Stimulated activated CD4-positive, alpha-beta T cell treated with anti-CD3 and anti-CD28 coated beads, Interleukin-15, amount 100 ng/mL, for 48 hours (primary cell): ENCODE measurements at regions not wholly inside any gene's neighbourhood (a gene's known extent, or its start where the extent isn't known, plus 50 kb on each side); places are given as distances from the start of the nearest gene placed in this dataset.
"Not testable (repeated sequence)": the region's sequence is repeated elsewhere in the genome, so short reads cannot be mapped to it uniquely, and the experiment has no call there.

ENCODE experiments used
- DNase-seq, 2 donors: peaks; one replicate each; pipeline ENCODE4 v3.0.0-alpha.2; 2020; ENCODE audit warnings: low read depth in 2 of 2

DNA sequence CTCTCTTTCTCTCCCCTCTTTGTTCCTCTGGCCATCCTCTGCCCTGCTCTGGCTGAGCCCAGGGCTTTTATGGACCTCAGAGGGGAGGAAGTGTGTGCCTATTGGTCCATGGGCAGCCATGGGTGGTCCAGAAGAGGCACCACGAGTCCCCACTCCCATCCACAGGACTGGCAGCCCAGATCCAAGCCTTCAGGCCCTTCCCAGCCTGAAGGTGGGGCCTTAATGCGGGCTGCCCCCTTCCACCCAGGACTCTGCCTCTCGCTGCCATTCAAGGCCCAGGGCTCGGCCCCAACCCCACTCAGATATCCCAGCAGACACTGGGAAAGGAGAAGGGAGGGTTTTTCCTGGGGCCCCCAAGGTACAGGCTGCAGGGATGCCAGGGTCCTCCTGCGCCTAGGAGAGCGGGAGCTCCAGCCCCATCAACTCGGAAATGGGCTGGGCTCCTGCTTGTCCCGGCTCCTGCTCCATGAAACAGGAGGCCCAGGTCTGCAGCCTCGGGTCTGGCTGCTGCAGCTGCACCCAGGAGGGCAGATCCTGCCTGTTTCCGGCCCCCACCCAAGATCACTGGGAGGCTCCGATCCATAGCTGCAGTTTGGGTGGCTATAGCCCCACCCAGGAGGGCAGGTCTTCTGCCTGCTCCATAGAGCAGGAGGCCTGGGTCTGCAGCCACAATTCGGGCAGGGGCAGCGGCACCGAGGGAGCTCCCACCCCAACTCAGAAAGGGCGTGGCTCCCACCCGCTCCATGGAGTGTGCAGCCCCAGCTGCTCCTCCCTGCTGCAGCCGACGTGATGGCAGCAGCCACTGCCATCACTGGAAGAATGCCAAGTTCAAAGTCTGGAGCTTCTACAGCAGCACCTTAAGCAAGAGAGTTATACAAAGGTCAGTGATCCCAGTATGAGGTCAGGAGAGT, 116.6 kb upstream of the RBBP8 start:
- no peak for DNase-seq

DNA sequence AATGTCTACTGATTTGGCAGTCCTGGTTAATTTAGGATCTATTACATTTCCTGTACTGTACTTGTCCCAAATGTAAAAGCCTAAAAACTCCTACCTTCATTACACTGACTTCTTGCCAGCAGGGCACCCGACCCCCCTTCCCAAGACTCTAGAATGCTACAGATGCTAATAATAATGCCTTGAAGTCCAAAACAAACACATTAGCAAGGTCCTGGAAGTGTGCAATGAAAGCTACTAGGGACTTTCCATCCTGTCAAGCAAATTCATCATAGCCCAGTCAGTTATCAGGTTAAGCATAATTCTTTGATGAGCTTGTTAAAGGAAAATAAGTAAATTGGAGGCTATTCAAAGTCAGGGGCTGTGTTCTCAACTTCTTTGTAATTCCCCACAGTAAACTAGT, 115.3 kb upstream of the RBBP8 start:
- DNase-seq, result no peak

DNA sequence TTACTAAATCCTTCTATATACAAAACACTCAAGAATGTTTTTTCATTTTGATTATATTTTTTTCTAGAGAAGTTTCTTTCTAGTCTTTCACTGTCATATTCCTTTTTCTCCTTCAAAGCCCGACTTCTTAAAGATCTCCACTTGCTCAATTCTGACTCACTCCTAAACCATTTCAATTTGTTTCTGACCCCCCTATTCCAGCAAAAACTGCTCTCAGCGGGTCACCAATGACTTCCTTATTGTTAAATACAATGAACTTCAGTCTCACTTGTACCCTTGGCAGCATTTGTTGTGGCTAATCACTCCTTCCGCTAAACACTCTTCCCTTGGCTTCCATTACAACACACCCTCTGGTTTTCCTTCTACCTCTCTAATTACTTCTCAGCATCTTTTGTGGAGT, 111.1 kb upstream of the RBBP8 start:
- no peak for DNase-seq

DNA sequence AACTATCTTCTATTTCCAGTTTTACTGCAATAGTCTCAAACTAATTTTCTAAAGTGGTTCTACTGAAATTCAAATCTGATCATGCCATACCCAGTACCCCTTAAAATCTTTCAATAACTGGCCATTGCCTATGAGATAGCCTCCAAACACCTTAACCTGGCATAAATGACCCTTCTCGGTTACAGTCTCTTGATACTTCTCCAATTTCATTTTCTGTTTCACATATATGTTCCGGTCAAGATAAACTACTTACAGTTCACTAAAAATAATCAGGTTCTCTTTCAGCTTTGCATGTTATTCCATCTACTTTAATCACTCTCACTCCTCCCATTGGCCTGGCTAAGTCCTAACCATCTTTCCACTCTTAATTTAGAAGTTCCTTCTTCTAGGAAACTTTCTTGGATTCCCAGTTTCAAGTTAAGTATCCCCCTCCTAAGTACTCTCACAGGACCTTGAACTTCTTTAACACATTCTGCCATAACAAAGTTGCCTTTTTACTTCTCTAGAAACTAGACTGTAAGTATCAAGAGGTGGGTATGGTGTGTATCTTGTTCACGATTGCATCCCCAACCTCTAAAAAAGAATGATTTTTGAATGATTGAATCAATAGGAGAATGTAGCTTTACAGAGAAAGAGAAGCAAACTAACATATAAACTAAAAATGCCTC, 110.2 kb upstream of the RBBP8 start:
- DNase-seq, result no peak

DNA sequence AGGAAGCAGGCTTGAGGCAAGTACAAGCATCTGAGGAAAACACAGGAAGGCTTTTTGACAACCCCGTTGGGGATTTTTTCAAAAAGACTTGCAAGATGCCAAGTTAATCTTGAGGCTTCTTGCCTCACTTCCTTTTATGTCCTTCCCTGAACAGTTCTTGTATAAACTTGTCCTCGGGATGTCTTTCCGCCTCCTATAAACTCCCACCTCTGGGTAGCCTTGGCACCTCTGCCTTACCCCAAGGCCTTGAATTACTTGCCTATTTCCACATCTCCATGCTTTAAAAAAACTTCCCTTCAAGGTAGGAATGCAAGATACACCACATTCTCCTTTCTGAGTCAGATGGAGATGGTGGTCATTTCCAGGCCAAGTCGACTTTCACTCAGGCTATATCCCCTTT, 106.4 kb upstream of the RBBP8 start:
- no peak for DNase-seq

DNA sequence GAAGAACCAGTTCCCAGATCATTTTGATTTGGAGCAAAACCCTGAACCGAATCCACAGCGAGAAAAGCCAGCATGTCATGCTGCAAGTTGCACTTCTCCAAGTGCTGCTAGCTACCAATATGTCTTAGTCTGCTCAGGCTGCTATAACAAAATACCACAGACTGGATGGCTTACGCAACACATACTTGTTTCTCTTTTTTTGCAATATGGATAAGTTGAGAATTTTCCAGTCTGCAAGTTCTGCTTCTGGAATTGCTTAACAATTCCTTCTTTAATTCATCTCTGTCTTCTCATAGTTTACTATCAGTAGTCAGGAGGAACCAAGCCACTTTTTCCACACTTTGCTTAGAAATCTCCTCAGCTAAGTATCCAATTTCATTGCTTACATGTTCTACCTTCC, 105.9 kb upstream of the RBBP8 start:
- no peak for DNase-seq

DNA sequence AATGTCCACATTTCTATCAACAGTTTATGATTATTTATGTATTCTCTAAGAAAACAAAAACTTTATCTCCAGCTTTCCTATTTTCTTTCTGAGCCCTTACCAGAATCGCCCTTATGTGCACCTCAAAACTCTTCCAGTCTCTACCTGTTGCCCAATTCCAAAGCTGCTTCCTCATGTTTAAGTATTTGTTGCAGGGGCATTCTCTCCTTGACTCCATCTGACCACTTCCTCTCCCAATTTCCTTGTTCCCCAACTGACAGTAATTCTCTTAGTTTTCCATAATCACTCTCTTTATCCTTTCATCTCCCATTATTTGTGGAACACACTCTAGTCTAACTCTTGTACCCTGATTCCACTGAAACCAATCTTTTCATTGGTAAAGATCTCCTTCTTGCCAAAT, 105.4 kb upstream of the RBBP8 start:
- no peak for DNase-seq

DNA sequence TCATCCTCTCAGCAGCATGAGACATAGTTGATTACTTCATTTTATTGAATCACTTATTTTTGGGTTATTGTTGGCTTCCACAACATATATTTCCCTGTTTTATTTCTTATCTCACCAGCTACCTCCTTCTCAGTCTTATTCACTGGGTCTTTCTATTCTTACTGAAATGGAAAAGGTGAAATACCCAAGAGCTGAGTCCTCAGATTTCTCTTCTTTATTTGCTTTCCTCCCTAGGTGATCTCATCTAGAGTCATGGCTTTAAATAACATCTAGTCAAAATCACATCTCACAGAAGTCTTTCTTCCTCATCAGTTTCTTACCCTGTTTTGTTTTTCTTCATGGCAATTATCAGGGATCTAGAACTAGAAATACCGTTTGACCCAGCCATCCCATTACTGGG, 105.0 kb upstream of the RBBP8 start:
- DNase-seq, result no peak

DNA sequence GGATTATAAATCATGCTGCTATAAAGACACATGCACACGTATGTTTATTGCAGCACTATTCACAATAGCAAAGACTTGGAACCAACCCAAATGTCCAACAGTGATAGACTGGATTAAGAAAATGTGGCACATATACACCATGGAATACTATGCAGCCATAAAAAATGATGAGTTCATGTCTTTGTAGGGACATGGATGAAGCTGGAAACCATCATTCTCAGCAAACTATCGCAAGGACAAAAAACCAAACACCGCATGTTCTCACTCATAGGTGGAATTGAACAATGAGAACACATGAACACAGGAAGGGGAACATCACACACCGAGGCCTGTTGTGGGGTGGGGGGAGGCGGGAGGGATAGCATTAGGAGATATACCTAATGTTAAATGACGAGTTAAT, 104.5 kb upstream of the RBBP8 start:
- not testable (repeated sequence) for DNase-seq

DNA sequence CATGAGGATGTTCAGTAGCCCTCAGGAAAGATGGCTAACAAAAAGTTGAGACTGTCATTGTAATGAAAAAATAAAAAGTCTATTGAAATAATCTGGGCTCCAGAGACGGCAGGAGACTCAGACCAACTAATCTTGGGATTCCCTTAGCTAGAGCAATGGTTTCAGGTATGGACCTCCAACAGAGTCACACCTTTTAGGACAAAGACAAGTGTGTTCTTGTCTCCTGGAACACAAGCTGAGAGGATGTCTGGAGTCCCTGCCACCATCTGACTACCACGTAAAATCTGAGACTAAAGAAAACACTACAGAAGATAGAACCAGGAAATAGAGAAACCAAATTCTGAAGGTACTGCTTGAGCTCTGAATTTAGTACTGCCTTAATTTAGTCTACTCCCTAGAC, 103.3 kb upstream of the RBBP8 start:
- no peak for DNase-seq

DNA sequence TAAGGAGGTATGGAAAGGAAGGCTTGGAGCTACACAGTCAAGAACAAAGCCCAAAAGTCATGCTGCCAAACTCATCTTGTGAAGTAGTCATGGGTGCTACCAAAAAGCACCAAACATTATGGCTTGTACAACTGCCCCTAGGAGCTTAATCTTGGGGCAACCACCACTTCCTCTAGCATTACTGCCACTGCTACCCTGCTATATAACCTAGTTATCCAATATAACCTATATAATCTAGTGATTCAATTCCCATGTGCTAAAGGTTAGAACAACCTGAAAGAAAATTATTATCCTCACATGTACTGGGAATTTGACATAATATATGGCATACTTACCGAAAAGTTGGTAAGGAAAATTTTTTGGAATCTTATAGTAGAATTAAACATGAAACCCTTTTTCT, 102.6 kb upstream of the RBBP8 start:
- no peak for DNase-seq

DNA sequence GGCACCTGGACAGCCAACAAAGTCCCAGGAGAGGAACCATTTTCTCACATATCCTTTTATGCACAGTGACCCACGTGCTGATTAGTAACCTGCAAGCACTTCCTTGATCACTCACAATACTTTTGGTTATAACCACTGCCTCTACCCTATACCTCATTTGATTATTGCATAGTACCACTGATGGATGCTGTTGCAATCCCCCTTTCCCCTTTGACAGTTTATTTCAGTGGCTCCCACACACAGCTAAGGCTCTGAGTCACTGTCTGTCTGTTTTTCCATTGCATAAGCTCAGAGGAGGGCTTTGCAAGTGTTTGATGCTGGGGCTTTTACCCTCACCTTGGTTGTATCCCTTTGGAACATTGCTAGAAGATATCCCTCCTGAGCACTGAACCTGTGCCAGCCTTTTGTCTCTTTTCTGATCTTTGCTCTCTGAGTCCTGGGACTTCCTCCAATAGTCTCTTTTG, 101.7 kb upstream of the RBBP8 start:
- DNase-seq, result peak in 1 of 2 donors; percentile 3

DNA sequence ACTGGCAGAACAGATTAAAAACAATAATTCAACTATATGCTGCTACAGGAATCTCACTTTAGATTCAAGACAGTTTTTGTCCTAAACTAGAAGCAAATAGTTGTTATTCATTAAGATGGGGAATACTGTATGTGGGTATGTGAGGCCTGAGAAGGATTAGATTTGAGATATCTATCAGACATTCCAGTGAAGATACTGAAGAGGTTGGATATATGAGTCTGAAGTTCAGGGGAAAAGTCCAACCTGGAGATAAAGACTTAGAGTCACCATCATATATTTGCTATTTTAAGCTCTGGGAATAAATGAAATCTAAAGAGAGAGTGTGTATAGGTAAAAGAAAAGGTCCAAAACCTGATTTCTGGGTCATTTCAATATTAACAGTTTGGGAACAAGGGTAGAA, 96.2 kb upstream of the RBBP8 start:
- no peak for DNase-seq

DNA sequence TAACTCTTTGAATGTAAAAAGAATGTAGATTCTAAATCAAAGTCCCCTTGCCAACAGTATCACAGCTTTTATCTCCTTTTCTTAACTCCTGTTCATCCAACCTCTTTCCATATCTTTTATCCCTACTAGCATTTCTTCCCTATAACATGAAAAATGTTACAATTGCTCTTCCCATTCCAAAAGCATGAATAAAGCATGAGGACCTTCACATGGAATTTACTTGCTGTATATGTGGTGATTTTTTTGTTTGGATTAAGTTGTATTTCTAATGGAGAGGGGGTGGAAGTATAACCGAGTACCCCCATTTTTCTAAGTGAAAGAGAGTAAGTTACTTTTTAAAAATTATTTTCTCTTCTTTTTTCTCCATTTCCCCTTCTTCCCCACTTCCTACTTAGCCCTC, 94.9 kb upstream of the RBBP8 start:
- DNase-seq, result no peak

DNA sequence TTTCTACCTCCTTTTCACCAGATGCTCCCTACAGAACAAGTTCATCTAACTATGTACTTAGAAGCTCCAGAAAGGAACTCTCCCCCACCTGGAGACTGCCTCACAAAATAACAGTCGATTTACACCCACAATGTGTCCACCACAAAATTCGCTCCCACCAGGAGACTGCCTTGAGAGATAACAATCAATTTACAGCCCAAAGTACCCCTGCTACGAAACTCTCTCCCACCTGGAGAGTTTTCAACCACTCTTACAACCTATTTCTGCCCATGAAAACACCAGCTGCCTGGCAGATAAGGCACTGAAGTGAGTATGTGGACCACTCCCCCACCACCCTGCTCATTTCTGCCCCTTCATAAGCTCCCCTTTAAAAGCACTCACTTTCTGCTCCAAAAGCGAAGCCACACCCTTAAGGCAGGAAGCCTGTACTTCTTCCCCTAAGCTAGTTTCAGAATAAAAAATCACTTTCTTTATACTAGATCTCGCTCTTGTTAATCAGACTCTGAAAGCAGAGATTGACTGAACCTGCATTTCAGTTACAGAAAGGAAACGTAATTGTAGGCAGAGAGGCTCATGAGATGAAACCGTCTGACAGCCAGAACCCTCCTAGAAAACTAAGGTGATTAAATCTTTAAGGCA, 94.4 kb upstream of the RBBP8 start:
- DNase-seq, result no peak

DNA sequence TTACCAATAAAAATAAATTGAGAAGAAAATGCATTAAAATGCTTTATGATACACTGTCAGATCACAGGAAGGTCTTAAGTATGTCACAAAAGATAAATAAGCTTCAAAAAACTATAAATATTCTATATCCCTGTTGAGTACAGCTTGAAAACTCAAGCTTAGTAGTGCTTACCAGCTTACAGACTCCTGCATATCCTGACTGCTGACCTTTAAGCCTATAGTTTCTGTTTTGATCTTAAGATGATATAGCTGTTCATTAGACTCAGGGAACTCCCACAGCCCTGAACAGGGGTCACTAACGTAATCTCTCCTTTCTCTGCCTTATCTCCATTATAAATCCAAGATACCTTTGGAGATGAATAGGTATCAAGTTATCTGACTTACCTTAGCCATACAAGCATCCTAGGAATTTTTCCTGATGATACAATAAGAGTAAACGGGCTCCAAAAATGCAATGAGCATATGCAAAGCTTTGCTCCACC, 93.7 kb upstream of the RBBP8 start:
- DNase-seq, result no peak

DNA sequence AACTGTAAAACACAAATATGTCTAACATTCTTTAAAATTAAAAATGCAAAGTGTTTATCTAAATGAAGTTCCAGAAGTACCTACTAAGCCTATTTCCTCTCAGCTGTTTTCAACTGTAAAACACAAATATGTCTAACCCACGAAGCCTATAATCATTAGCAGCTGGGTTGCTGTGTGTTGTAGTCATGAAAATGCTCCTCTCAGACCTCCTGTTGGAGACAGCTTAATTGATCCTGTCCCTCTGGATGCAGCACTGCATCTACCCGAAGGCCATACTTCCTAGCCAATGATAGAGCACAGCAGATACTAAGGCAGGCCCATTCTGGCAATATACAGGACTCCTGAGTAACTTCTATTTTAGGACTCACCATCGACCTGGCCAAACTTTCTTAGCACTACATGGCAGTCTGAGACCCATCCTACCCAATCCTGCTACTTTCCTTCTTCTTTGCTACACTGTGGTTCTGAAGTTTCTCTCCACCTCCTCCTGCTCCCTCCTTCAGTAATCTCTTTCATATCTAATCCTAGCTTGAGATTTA, 92.5 kb upstream of the RBBP8 start:
- DNase-seq, result no peak

DNA sequence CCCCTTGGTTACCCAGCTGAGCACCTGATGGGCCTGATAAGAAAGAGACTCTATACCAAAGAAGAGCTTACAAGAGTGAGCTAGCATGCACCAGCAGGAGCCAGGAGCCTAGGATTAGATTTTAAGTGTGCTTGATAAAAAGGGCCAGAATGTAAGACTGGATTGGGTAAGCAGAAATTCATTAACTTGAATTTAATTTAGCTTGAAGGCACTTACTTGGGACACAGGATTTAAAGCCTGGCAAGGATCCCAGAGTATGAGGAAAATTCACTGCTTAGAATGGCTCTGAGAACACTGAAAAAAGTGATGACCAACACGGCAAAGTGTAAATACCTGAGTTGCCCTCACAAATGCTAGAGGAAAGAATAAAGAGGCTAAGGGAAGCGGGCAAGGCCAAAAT, 91.3 kb upstream of the RBBP8 start:
- DNase-seq, result no peak

DNA sequence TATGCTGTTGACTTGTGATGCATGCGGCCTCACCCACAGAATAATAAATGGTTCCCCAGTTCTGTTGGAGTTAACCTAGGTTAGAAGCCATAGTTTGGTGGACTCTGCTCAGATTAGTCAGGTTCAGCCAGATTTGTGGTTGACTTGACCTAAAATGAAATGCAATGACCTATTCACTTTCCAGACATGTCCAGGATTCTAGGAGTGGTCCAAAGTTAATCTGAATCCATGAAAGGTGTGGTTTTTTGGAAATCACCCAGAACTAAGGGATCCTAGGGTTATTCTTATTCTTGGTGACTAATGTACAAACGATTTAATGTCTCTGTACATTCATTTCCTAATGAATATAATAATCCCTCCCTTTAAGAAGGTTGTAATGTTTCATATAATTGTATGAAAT, 88.9 kb upstream of the RBBP8 start:
- no peak for DNase-seq

DNA sequence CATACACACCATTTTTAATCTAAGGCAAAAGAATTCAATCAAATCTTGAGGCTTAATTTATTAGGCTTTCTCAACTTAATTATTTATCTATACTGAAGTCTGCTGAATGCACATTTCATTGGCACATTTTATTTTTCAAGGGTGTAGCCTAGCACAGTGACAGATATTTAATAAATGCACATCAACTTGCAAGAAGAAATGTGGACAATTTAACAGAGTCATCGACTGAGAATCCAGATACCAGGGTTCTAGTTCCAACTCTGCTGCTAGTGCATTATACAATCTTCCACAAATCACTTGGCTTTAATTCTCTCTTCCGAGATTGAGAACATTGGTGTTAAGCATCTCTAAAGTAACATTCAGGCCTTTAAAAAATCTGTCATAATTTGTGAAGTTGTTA, 88.5 kb upstream of the RBBP8 start:
- DNase-seq, result no peak

DNA sequence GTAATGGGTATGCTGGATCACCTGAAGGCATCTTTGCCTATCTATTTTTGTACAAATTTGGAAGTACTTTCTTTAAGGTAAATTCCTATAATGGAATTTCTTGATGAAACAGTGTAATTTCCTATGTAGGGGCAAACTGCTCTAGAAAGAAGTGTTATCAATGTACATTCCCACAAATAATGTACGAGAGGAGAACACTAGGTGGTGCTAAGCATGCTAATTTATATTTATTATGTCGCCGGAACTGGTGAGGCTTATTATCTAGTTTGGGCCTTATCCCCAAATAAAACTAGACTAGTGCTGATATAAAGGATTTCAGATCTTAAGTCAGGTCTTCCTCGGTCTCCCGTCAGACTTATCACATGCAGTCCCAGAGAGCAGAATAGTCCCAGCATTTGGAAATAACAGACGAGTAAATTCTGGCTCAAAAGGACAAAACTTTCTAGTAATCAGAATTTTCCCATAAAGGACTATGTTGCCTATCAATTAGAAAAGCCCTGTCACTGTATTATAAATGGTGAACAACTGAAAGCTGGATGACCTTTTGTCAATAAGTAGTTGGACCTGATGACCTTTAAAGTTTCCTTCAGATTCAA, 86.9 kb upstream of the RBBP8 start:
- no peak for DNase-seq

DNA sequence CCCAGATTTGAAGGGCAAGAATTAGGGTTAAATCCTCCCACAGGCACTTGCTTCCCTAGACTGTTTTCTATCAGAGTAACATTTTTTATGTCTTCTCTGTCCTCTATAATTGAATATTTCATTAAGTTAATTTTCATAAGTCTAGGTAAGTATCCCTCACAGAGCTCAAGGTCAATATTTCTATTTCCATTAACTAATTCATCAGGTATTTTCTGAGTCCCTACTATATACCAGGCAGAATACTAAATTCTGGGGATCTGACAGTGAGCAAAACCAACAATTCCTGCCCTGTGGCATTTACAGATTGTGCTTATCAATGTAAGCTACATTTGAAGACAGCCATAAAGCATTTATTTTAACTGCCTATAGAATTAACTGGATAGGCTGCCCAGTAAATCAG, 86.4 kb upstream of the RBBP8 start:
- DNase-seq, result no peak
